ENCODE measurements at regions not wholly inside any gene's neighbourhood (a gene's known extent, or its start where the extent isn't known, plus 50 kb on each side); places are given as distances from the start of the nearest gene placed in this dataset.

DNA sequence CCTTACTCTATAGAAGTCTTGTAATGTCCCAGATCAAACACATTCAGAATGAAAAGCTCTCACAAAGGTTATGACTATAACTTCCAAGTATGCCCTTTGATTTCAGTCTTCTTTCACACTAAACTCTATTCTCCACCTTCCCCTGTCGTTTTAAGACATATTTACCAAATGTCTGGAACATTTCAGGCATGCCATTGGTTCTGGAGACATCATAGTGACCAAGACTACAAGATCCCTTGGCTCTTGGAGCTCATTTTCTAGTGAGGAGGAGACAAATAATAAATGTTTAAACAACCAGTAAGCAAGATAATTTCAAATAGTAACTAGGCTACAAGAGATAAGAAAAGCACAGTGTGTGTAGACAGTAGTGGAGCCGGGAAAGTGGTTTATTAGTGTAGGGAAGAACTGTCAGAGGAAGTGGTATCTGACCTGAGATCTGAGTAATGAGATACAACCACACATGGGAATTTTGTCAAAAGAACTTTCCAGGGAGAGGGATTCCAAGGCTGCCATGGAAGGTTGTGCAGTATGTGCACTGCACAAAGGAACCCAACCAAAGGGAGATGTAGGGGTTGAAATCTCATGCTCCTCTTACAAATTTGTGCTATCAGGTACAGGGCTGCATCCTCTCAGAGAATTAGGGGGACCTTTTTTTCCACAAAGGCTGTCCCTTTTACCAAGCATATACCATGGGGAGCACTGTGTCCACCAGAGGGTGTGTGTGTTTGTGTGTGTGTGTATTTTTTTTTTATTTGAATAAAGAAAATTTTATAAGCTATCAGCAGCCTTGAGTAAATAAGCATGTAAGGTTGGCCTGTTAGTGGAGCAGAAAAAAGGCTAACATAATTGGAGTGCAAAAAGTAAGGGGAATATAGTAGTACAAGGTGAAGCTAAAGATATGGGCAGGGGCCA lies 1279.1 kb upstream of the WWC1 start:
- ATAC-seq (no peak), DNase-seq (no peak)
- intact Hi-C loops (cut with DNase I; ENCODE audit: low total_unique reads) = no loop called here
- no peaks in the 10 kb centered on the region for H3K36me3 ChIP-seq
- in situ Hi-C loops (cut with MboI; ENCODE audit: low sequenced_read_pairs in 4 of 4) = no loop called here
- no peak overlapping the region for H3K4me3 ChIP-seq
- H3K27me3 ChIP-seq = no peaks in the 10 kb centered on the region
- TF ChIP-seq, protein P1, sequence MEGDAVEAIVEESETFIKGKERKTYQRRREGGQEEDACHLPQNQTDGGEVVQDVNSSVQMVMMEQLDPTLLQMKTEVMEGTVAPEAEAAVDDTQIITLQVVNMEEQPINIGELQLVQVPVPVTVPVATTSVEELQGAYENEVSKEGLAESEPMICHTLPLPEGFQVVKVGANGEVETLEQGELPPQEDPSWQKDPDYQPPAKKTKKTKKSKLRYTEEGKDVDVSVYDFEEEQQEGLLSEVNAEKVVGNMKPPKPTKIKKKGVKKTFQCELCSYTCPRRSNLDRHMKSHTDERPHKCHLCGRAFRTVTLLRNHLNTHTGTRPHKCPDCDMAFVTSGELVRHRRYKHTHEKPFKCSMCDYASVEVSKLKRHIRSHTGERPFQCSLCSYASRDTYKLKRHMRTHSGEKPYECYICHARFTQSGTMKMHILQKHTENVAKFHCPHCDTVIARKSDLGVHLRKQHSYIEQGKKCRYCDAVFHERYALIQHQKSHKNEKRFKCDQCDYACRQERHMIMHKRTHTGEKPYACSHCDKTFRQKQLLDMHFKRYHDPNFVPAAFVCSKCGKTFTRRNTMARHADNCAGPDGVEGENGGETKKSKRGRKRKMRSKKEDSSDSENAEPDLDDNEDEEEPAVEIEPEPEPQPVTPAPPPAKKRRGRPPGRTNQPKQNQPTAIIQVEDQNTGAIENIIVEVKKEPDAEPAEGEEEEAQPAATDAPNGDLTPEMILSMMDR (IDR thresholded peaks at IDR 0.05 in 4 of 5, conservative IDR thresholded peaks at IDR 0.05 in 1 of 5) = no peak
- no peak for TF ChIP-seq POLR2A (IDR thresholded peaks at IDR 0.05)
- H3K9me3 ChIP-seq = no peaks in the 10 kb centered on the region
- H3K4me1 ChIP-seq = no peaks in the 10 kb centered on the region
- no peak overlapping the region for H3K27ac ChIP-seq

DNA sequence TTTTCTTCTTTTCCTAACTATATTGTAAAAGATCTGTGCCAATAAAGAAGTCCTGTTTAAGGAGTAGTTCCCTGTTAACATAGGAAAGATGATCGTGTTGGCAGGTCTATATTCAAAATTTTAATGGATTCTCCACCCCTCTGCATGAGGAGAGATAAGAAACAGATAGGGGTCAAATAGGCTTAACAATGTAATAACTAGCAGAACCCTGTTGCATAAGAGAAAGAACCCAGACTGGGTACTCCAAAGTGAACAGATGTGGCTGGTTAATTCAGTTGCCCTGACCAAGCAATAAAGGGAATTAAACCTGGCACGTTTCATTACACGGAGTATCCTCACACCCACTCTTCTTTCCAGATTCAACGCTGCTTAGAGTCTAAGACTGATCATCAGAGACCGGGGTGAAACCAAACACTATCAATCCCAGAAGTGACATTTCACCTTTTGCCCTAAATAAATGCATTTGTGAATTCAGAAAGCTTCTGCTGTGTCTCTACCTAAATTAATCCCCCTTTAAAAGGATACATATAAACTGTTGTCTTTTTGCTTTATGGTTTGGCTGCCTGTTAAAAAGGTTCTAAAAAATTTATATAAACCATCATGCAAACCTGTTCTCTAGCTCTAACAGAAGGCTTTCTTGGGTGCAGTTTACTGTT lies 1276.9 kb upstream of the WWC1 start:
- no peaks in the 10 kb centered on the region for H3K4me1 ChIP-seq
- ATAC-seq = no peak
- in situ Hi-C loops (cut with MboI; ENCODE audit: low sequenced_read_pairs in 4 of 4) = no loop called here
- no peak for DNase-seq
- TF ChIP-seq, protein P1 (IDR thresholded peaks at IDR 0.05 in 4 of 5, conservative IDR thresholded peaks at IDR 0.05 in 1 of 5) = no peak
- no peak for TF ChIP-seq POLR2A (IDR thresholded peaks at IDR 0.05)
- H3K27ac ChIP-seq = no peak overlapping the region
- H3K9me3 ChIP-seq = no peaks in the 10 kb centered on the region
- no peaks in the 10 kb centered on the region for H3K27me3 ChIP-seq
- H3K4me3 ChIP-seq = no peak overlapping the region
- H3K36me3 ChIP-seq = no peaks in the 10 kb centered on the region
- intact Hi-C loops (cut with DNase I; ENCODE audit: low total_unique reads) = no loop called here

DNA sequence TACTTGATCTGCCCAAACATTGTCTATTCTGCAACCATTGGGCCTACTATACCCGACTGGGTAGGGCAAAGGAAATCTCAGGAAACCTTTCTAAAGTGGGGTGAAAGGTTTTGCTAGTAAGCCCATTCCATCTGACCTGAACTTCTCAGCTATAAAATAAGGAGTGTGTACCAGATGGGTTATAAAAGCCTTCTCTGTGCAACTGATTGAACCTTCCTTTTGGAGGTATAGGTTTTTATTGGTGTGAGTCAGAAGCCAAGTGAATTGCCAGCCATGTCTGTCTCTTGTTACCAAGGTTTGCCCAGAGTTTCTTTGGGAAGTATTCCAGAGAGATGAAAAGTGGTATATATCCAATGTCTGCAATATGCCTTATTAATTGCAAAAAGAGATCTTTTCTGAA lies 1271.0 kb upstream of the WWC1 start:
- intact Hi-C loops (cut with DNase I; ENCODE audit: low total_unique reads) = no loop called here
- TF ChIP-seq, protein P1 (IDR thresholded peaks at IDR 0.05 in 4 of 5, conservative IDR thresholded peaks at IDR 0.05 in 1 of 5) = no peak
- TF ChIP-seq POLR2A (IDR thresholded peaks at IDR 0.05) = no peak
- in situ Hi-C loops (cut with MboI; ENCODE audit: low sequenced_read_pairs in 4 of 4) = no loop called here
- no peak for DNase-seq
- Histone ChIP-seq H3K9me3 (no peaks in the 10 kb centered on the region), H3K4me1 (no peaks in the 10 kb centered on the region), H3K4me3 (no peak overlapping the region), H3K27me3 (no peaks in the 10 kb centered on the region), H3K27ac (no peak overlapping the region), H3K36me3 (no peaks in the 10 kb centered on the region)
- no peak for ATAC-seq

DNA sequence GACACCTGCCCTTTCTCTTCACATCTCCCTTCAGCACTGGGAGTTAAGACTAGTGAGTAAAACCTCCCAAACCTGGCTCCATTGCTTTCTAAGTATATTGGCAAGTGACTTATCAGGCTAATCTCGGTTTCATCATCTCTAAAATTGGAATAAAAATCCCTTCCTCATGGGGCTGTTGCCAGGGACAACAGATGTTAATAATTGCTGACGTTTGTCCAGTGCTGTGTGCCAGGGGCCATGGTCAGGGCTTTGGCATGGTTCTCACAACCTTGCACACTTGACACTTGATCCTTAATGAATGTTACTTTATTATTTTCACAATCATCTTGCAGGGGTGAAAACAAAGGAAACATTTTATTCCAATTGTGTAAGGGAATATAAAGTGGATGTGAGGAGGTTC lies 1262.0 kb upstream of the WWC1 start:
- no peak for TF ChIP-seq POLR2A (IDR thresholded peaks at IDR 0.05)
- intact Hi-C loops (cut with DNase I; ENCODE audit: low total_unique reads) (no loop called here), in situ Hi-C loops (cut with MboI; ENCODE audit: low sequenced_read_pairs in 4 of 4) (no loop called here)
- DNase-seq (no peak), ATAC-seq (no peak)
- Histone ChIP-seq H3K27ac (no peak overlapping the region), H3K36me3 (no peaks in the 10 kb centered on the region), H3K4me3 (no peak overlapping the region), H3K4me1 (no peaks in the 10 kb centered on the region), H3K27me3 (no peaks in the 10 kb centered on the region), H3K9me3 (no peaks in the 10 kb centered on the region)

DNA sequence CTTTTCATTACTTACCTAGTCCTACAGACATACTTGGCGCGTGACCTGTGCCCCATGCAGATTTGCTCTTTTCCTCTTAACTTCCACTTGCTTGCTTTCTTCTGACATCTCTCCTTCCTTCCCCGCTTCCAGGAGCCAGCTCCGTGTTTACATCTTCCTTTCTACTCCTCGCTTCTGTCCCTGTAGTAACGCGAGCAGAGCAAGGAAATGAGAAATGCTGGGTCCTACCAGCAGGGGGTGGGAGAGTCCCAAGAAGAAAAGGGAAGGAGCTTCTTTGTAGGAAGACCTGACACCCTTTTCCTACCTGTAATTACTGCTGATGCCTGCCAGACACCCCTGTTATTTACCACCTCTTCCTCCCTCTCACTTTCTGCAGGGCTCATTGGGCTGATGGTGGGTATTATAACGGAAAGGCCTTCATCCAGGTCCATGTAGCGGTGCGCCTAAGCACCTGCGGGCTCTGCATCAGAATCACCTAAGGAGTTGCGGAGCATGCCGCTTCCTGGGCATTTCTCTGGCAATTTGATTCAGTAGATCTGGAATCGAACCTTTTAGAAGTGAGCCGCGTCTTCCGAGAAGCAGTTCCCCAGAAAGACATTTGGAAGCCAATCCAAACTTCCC lies 1260.8 kb upstream of the WWC1 start:
- no peak for DNase-seq
- intact Hi-C loops (cut with DNase I; ENCODE audit: low total_unique reads) = no loop called here
- in situ Hi-C loops (cut with MboI; ENCODE audit: low sequenced_read_pairs in 4 of 4) = no loop called here
- H3K27ac ChIP-seq = no peak overlapping the region
- no peaks in the 10 kb centered on the region for H3K27me3 ChIP-seq
- H3K4me3 ChIP-seq = no peak overlapping the region
- TF ChIP-seq POLR2A (IDR thresholded peaks at IDR 0.05) = no peak
- TF ChIP-seq, protein P1 (IDR thresholded peaks at IDR 0.05 in 4 of 5, conservative IDR thresholded peaks at IDR 0.05 in 1 of 5) = no peak
- no peaks in the 10 kb centered on the region for H3K36me3 ChIP-seq
- ATAC-seq = no peak
- H3K9me3 ChIP-seq = no peaks in the 10 kb centered on the region
- H3K4me1 ChIP-seq = no peaks in the 10 kb centered on the region

Data from gastrocnemius medialis (tissue), 4 donors.